ENCODE measurements at regions not wholly inside any gene's neighbourhood (a gene's known extent, or its start where the extent isn't known, plus 50 kb on each side); places are given as distances from the start of the nearest gene placed in this dataset.

DNA sequence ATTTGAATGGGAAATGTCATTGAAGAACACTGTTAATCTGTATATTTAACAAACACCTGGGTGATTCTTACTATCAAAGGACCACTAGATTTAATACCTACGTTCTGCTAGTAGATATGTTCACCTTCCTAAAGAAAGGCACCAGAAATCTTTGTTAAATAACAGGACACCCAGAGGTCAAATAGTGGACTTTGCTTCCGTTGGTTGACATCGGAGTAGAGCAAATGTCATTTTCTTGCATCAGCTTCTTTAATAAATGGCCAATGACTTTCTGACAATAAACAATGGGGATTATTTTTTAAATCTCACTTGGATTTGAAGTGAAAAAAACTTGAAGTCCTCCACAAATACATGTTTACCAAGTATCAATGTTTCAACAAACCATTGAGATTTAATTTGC is 111.1 kb downstream of the LACC1 start:
- Histone ChIP-seq H3K36me3 (no peaks in the 10 kb centered on the region), H3K27me3 (ENCODE audit: insufficient read depth, low read depth, severe bottlenecking) (no peaks in the 10 kb centered on the region), H3K4me3 (ENCODE audit: low read depth, low read length) (no peak overlapping the region), H3K9me3 (ENCODE audit: severe bottlenecking) (no peaks in the 10 kb centered on the region), H3K27ac (no peak overlapping the region)
- TF ChIP-seq CTCF (IDR thresholded peaks at IDR 0.05; ENCODE audit: low read depth, low read length), result no peak
- no peak for DNase-seq

DNA sequence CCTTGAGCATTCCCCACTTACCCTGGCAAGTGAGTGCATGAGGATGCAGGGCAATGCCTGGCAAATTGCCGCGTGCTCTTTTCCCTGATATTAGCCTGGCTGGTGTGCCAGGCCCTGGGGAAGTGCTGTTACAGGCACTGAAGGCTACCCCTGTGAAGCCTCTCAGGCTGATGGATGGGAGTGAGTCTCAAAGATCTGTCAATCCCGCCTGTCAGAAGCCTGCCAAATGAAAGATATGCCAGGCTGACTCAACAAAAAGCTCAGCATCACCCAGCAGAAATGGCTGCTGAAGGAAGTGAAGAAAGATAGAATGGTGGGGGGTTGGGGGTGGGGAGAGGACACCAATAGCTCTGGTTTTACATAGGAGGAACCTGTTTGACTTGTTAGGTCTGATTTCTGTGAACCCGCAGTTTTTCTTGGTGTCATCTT is 112.1 kb downstream of the LACC1 start:
- Histone ChIP-seq H3K9me3 (ENCODE audit: severe bottlenecking) (no peaks in the 10 kb centered on the region), H3K36me3 (no peaks in the 10 kb centered on the region), H3K27ac (no peak overlapping the region), H3K4me3 (ENCODE audit: low read depth, low read length) (no peak overlapping the region), H3K27me3 (ENCODE audit: insufficient read depth, low read depth, severe bottlenecking) (no peaks in the 10 kb centered on the region)
- no peak for TF ChIP-seq CTCF (IDR thresholded peaks at IDR 0.05; ENCODE audit: low read depth, low read length)
- no peak for DNase-seq

DNA sequence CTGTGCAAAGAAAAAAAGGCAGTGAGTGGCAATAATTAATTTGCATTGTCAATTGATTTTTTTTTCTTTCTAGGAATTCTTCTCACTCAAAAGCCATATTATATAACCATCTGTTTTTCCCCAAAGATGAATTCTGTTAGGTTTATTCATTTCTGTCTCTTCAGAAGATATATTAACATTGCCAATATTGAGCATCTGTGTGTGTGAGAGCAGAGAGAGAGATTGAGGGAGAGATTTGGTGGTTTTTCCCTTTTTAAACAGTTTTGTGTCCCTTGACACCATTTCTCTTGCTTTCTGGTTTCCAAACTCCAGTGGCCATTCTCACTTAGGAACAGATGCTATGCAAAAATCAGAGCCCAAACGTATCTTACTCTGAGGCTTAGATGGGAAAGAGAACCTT is 112.5 kb downstream of the LACC1 start:
- TF ChIP-seq CTCF (IDR thresholded peaks at IDR 0.05; ENCODE audit: low read depth, low read length), result no peak
- H3K27ac ChIP-seq, result no peak overlapping the region
- H3K27me3 ChIP-seq (ENCODE audit: insufficient read depth, low read depth, severe bottlenecking), result no peaks in the 10 kb centered on the region
- H3K9me3 ChIP-seq (ENCODE audit: severe bottlenecking), result no peaks in the 10 kb centered on the region
- H3K4me3 ChIP-seq (ENCODE audit: low read depth, low read length), result no peak overlapping the region
- no peak for DNase-seq
- H3K36me3 ChIP-seq, result no peaks in the 10 kb centered on the region

GRCh38 chr13:43994999-43995859 is 115.5 kb downstream of the LACC1 start:
- Histone ChIP-seq H3K36me3 (no peaks in the 10 kb centered on the region), H3K27ac (no peak overlapping the region), H3K27me3 (ENCODE audit: insufficient read depth, low read depth, severe bottlenecking) (no peaks in the 10 kb centered on the region), H3K4me3 (ENCODE audit: low read depth, low read length) (no peak overlapping the region), H3K9me3 (ENCODE audit: severe bottlenecking) (no peaks in the 10 kb centered on the region)
- no peak for TF ChIP-seq CTCF (IDR thresholded peaks at IDR 0.05; ENCODE audit: low read depth, low read length)
- DNase-seq, result no peak

DNA sequence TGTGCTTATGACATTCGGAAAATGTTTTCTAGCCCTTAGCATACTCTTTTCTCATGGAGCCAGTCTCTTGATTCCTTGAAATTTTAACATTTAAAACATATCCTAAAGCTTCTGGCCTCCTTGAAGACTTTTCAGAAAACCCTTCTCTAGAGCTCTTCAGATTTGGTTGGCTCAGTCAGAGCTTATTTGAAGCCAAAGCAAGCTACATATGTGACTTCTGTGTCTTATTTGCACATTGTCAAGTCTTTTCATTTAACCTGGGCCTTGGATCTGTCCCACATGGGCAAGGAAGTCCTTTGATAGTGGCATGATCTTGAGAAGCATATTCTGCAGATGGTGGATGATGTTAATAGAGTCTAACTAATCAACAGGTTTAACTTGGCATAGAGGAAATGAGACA is 116.5 kb downstream of the LACC1 start:
- DNase-seq, result no peak
- no peak for TF ChIP-seq CTCF (IDR thresholded peaks at IDR 0.05; ENCODE audit: low read depth, low read length)
- no peaks in the 10 kb centered on the region for H3K27me3 ChIP-seq (ENCODE audit: insufficient read depth, low read depth, severe bottlenecking)
- no peak overlapping the region for H3K27ac ChIP-seq
- H3K36me3 ChIP-seq, result no peaks in the 10 kb centered on the region
- H3K4me3 ChIP-seq (ENCODE audit: low read depth, low read length), result no peak overlapping the region
- H3K9me3 ChIP-seq (ENCODE audit: severe bottlenecking), result no peaks in the 10 kb centered on the region

GRCh38 chr13:44003481-44003880 is 123.8 kb downstream of the LACC1 start:
- no peaks in the 10 kb centered on the region for H3K36me3 ChIP-seq
- no peaks in the 10 kb centered on the region for H3K9me3 ChIP-seq (ENCODE audit: severe bottlenecking)
- DNase-seq, result no peak
- no peak overlapping the region for H3K4me3 ChIP-seq (ENCODE audit: low read depth, low read length)
- H3K27me3 ChIP-seq (ENCODE audit: insufficient read depth, low read depth, severe bottlenecking), result no peaks in the 10 kb centered on the region
- TF ChIP-seq CTCF (IDR thresholded peaks at IDR 0.05; ENCODE audit: low read depth, low read length), result no peak
- H3K27ac ChIP-seq, result no peak overlapping the region

All from WERI-Rb-1 (cell line).